ENCODE measurements at regions not wholly inside any gene's neighbourhood (a gene's known extent, or its start where the extent isn't known, plus 50 kb on each side); places are given as distances from the start of the nearest gene placed in this dataset.

DNA sequence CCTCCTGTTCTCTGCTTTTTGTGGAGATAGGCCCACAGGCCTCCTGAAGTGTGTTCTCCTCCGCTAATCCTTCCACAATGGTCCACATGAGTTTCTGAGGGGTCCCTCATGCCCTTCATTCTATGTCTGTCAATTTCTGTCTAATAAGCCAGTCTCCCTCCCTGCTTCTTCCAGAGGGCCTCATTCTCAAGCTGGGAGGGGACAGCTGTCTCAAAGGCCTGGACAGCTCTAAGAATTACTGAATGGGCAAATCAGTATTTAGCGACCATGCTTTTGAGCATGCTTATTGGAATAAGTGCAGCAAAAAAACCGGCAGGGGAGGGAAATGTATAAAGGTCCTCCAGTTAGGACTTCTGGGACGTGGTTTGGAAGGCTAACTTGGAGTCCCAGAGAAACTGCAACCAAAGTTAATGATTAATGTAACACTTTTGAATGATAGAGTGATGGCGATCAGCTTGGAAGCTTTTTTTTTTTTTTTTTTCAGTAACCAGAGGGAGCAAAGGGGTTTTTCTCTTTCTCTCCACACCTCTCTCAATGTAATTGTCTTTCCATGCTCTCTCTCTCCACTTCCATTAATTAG lies 890.7 kb upstream of the POU3F3 start:
- Histone ChIP-seq H3K27me3 (ENCODE audit: low read length) (no peaks in the 10 kb centered on the region), H3K4me3 (ENCODE audit: insufficient read depth, low read length, poor library complexity, severe bottlenecking) (no peak overlapping the region), H3K36me3 (ENCODE audit: low read length) (peaks cover 3% of the 10 kb centered on the region; the same call in 1 of the 2 replicates), H3K79me2 (ENCODE audit: insufficient read depth, low read length) (no peaks in the 10 kb centered on the region), H3K4me2 (ENCODE audit: low read depth, low read length, poor library complexity, severe bottlenecking) (no peak overlapping the region), H3F3A (ENCODE audit: insufficient read depth) (no peaks in the 10 kb centered on the region), H3K9ac (ENCODE audit: low read length) (no peak overlapping the region), H3K9me3 (ENCODE audit: insufficient read depth, low read length) (no peaks in the 10 kb centered on the region; the same call in 1 of the 2 replicates), H3K27ac (ENCODE audit: low read depth, low read length) (no peak overlapping the region), H3K9me2 (replicated peaks; ENCODE audit: insufficient read depth, low read length) (no peaks in the 10 kb centered on the region), H4K20me1 (ENCODE audit: low read depth, low read length) (no peaks in the 10 kb centered on the region), H2AFZ (ENCODE audit: low read depth, low read length, severe bottlenecking) (no peak overlapping the region)
- TF ChIP-seq, protein P1, sequence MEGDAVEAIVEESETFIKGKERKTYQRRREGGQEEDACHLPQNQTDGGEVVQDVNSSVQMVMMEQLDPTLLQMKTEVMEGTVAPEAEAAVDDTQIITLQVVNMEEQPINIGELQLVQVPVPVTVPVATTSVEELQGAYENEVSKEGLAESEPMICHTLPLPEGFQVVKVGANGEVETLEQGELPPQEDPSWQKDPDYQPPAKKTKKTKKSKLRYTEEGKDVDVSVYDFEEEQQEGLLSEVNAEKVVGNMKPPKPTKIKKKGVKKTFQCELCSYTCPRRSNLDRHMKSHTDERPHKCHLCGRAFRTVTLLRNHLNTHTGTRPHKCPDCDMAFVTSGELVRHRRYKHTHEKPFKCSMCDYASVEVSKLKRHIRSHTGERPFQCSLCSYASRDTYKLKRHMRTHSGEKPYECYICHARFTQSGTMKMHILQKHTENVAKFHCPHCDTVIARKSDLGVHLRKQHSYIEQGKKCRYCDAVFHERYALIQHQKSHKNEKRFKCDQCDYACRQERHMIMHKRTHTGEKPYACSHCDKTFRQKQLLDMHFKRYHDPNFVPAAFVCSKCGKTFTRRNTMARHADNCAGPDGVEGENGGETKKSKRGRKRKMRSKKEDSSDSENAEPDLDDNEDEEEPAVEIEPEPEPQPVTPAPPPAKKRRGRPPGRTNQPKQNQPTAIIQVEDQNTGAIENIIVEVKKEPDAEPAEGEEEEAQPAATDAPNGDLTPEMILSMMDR (IDR thresholded peaks at IDR 0.05; ENCODE audit: insufficient read depth, low read length, poor library complexity, severe bottlenecking), result no peak
- no peak for TF ChIP-seq EZH2phosphoT487 (conservative IDR thresholded peaks at IDR 0.05; ENCODE audit: low read length)

DNA sequence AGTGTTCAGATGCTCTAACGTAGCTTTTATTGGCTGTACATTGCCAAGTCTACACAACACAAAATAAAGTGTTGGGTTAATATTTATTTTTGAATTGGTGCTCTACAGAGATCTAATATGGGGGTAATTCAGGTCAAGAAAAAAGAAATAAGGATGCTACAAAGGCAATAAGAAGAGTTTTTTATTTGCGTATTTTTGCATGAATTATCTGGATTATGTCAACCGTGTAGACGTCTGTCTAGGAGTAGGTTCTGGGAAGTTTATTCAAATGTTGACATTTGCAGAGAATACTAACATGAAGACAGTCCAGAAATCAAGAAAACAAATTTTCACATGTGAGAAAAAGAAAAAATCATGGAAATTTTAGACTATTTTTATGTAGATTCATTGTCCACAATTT lies 876.7 kb upstream of the POU3F3 start:
- Histone ChIP-seq H3K27me3 (ENCODE audit: low read length) (no peaks in the 10 kb centered on the region), H3K36me3 (ENCODE audit: low read length) (no peaks in the 10 kb centered on the region), H3K4me3 (ENCODE audit: insufficient read depth, low read length, poor library complexity, severe bottlenecking) (no peak overlapping the region), H3K79me2 (ENCODE audit: insufficient read depth, low read length) (no peaks in the 10 kb centered on the region), H4K20me1 (ENCODE audit: low read depth, low read length) (no peaks in the 10 kb centered on the region), H3F3A (ENCODE audit: insufficient read depth) (no peaks in the 10 kb centered on the region), H3K9me3 (ENCODE audit: insufficient read depth, low read length) (no peaks in the 10 kb centered on the region), H3K9me2 (replicated peaks; ENCODE audit: insufficient read depth, low read length) (no peaks in the 10 kb centered on the region), H3K4me2 (ENCODE audit: low read depth, low read length, poor library complexity, severe bottlenecking) (no peak overlapping the region), H2AFZ (ENCODE audit: low read depth, low read length, severe bottlenecking) (no peak overlapping the region), H3K9ac (ENCODE audit: low read length) (no peak overlapping the region), H3K27ac (ENCODE audit: low read depth, low read length) (no peak overlapping the region)
- TF ChIP-seq, protein P1 (IDR thresholded peaks at IDR 0.05; ENCODE audit: insufficient read depth, low read length, poor library complexity, severe bottlenecking), result no peak
- no peak for TF ChIP-seq EZH2phosphoT487 (conservative IDR thresholded peaks at IDR 0.05; ENCODE audit: low read length)

DNA sequence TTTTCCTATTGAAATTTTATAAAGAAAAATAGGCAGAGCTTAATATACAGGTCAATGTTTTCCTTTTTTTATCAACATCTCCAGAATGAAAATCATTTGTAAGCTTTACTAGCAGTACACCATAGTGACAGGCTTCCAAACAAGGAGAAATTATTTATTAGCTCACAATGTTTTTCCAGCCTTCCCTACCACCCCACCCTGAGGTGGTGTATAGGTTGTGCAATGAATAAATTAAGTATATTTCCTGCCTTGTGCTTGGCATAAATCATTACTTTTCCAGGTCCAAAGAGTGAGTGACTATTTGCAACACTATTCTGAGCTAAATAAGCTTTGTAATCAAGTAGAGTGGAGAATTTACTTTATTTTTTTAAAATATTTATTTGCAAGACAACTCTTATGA lies 876.2 kb upstream of the POU3F3 start:
- Histone ChIP-seq H3K4me3 (ENCODE audit: insufficient read depth, low read length, poor library complexity, severe bottlenecking) (no peak overlapping the region), H3F3A (ENCODE audit: insufficient read depth) (no peaks in the 10 kb centered on the region), H3K36me3 (ENCODE audit: low read length) (no peaks in the 10 kb centered on the region), H3K27ac (ENCODE audit: low read depth, low read length) (no peak overlapping the region), H2AFZ (ENCODE audit: low read depth, low read length, severe bottlenecking) (no peak overlapping the region), H3K9me2 (replicated peaks; ENCODE audit: insufficient read depth, low read length) (no peaks in the 10 kb centered on the region), H3K4me2 (ENCODE audit: low read depth, low read length, poor library complexity, severe bottlenecking) (no peak overlapping the region), H3K79me2 (ENCODE audit: insufficient read depth, low read length) (no peaks in the 10 kb centered on the region), H4K20me1 (ENCODE audit: low read depth, low read length) (no peaks in the 10 kb centered on the region), H3K27me3 (ENCODE audit: low read length) (no peaks in the 10 kb centered on the region), H3K9ac (ENCODE audit: low read length) (no peak overlapping the region), H3K9me3 (ENCODE audit: insufficient read depth, low read length) (no peaks in the 10 kb centered on the region)
- TF ChIP-seq, protein P1 (IDR thresholded peaks at IDR 0.05; ENCODE audit: insufficient read depth, low read length, poor library complexity, severe bottlenecking), result no peak
- TF ChIP-seq EZH2phosphoT487 (conservative IDR thresholded peaks at IDR 0.05; ENCODE audit: low read length), result no peak
